Activated CD4-positive, CD25-positive, alpha-beta regulatory T cell treated with anti-CD3 and anti-CD28 coated beads, Interleukin-2, amount 50 U/mL, for 24 hours (primary cell): ENCODE measurements at regions not wholly inside any gene's neighbourhood (a gene's known extent, or its start where the extent isn't known, plus 50 kb on each side); places are given as distances from the start of the nearest gene placed in this dataset.
"Not testable (repeated sequence)": the region's sequence is repeated elsewhere in the genome, so short reads cannot be mapped to it uniquely, and the experiment has no call there.

Experiments used
- ATAC-seq, 2 donors: fragments of 150-1000 bp; cut with Tn5 transposase; one replicate each; pipeline ENCODE4 v1.10.0; 2021; ENCODE audit warnings: mild to moderate bottlenecking in 1 of 2, moderate library complexity in 1 of 2

DNA sequence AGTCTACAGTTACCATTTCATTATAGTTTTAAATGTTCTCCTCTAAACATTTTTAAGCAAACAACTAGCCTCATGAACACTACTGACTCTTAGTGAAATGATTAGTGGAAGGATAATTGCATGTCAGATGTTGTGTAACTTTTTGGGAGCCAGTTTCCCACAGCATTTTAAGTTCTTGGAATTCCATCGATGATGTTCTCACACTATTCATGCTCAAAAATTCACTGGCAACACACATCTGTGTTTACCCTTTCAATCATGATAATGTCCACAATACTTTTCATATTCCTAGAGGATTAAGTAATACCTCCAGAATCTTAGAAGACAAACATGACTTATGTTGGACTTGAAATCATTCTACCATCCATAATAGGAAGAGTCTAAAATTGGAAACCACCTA is 678.1 kb upstream of the ID4 start:
- no peak for ATAC-seq

- no peak for ATAC-seq
Observed at GRCh38 chr6:19159561-19159960, 677.6 kb upstream of the ID4 start.

DNA sequence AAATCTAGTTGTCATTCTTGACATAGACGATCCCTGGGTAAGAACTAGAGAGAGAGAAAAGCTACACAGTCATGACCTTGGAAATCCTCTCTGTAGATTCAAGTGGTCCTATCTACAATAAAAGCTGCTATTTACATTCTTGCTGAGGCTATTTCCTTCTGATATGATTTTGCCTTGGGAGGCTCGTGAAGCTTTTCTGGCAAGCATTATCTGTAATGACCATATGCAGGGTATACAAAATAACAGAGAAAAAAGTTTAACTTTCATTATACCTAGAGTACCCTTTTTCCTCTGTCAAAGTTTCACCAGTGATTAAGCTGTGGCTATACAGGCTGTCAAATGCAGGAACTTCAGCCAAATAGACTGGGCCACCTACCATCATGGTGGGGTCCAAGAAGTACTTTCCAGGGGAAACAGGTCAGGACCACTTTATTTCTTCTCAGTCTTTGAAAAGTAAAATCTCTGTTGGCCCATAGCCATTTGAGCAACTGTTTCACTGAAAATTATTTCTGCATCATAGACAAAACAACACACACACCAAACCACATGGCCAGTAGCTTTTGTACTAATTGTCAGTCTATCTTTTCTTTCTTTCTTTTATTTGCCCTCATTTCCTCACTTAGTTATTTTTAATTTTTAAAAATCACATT is 677.0 kb upstream of the ID4 start:
- ATAC-seq = no peak

GRCh38 chr6:19167251-19167650 is 669.9 kb upstream of the ID4 start:
- ATAC-seq = no peak

DNA sequence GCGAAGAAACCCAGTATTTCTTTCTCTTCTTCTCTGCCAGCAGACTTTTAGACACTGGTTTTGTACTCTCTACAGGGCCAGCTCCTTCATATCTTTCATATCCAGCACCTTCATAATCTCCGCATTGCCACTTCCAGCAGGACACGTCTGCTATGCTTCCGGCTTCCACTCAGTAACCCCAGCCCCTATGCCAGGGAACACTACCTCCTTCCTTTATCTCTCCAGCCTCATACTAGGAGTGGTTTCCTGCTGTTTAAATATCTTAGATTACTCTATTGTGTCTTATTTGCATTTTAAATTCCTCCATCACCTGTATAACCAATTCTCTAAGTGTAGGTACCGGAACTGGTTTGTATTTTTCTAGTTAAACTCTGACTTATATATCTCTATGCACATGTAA is 667.8 kb upstream of the ID4 start:
- ATAC-seq = no peak

GRCh38 chr6:19175023-19175422 is 662.1 kb upstream of the ID4 start:
- ATAC-seq = no peak

- ATAC-seq = no peak
Observed at GRCh38 chr6:19180348-19181072, 656.7 kb upstream of the ID4 start.

- no peak for ATAC-seq
Observed at GRCh38 chr6:19181211-19181610, 656.0 kb upstream of the ID4 start.

DNA sequence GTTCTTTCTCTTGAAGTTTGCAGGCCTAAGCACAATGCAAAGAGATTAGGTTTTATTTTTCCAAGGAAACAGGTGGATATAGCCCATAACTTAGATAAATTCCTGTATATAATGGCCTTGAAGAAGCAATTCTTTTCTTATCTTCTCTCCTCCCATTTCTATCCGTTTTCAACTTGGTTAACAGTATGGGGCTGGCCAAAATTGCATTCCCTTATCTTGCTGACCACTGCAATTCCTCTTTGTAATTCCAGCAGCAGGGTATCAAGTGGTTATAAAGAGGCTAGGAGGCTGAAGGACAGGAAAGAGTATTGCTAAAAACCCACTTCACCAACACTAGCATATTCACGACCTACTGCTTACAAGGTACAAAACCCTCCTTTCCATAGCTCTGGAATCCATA is 643.5 kb upstream of the ID4 start:
- ATAC-seq = no peak

GRCh38 chr6:19204445-19204844 is 632.7 kb upstream of the ID4 start:
- ATAC-seq = no peak

DNA sequence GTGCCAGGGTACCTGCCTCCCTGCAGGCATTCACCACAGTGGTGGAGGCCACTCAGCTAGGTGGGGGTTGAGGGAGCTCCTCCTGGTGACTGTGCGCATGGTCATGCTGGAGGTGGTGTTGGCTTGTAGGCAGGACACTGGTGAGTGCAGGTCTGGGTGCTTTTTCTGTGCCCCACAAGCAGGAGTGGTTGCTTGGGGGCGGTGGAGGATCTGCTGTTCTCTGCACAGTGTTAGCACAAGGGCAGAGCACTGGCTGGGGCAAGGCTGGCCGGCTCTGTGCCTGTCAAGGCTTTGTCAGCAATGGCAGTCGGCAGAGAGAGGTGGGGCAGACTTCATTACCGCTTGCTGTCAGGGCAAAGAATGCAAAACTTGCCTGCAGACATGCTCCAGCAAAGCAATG is 632.1 kb upstream of the ID4 start:
- no peak for ATAC-seq

DNA sequence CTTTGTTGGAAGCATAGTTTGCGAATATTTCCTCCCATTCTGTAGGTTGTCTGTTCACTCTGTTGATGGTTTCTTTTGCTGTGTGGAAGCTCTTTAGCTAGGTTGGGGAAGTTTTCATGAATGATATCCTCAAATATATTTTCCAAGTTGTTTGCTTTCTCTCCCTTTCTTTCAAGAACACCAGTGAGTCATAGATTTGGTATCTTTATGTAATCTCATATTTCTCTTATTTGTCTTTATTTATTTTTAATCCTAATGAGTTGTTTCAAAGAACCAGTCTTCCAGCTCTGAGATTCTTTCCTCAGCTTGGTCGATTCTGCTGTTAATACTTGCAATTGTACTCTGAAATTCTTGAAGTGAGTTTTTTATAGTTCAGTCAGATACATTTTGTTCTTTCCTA is 628.0 kb upstream of the ID4 start:
- ATAC-seq = no peak

DNA sequence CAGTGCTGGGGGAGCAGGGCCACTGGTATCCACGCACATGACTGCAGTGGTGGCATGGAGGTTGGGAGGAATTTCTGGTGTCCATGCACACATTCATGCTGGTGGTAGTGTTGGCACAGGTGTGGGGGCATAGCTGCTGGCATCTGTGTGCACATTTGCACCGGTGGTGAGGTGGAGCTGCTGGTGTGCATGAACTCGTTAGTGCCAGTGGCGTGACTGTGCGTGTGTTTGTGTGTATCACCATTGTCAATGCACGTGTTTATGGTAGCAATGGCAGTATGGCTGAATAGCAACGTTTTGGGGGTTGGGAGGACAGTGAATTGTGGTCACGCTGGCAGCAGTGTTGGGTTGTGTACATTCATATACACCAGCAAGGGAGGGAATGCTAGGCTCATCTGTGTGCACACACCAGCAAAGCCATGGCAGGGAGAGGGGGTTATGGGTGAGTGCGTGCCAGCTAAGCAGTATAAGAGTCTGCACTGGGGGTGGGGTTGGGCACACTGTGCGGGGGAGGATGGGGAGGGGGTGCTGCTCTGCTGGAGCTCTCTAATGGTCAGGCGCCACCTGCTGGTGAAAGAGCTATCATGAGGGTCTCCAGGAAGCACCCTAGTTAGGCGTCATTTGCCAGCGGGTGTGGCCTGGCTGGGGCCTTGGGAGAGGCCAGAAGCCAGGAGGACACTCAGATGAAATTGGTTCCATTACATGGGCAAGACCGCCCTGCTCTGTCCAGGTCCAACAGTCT is 626.1 kb upstream of the ID4 start:
- no peak for ATAC-seq

GRCh38 chr6:19214231-19214630 is 622.9 kb upstream of the ID4 start:
- no peak for ATAC-seq

DNA sequence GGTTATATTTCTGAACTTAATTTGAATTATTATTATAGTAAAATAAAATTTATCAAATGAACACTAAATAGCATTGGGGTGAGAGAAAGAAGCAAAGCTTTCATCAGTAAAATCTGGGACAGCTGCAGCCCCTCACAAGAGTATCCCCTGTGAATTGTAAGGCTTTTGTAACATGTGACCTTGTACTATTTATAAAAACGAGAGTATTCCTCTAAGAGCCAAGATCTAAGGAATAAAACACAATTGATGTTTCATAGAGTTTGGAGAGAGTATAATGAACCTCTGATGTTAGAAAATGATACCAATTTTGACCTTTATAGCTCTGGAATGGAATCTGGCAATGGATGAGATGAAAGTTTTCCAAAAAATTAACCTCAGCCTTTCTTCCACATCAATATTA is 617.2 kb upstream of the ID4 start:
- ATAC-seq = no peak

DNA sequence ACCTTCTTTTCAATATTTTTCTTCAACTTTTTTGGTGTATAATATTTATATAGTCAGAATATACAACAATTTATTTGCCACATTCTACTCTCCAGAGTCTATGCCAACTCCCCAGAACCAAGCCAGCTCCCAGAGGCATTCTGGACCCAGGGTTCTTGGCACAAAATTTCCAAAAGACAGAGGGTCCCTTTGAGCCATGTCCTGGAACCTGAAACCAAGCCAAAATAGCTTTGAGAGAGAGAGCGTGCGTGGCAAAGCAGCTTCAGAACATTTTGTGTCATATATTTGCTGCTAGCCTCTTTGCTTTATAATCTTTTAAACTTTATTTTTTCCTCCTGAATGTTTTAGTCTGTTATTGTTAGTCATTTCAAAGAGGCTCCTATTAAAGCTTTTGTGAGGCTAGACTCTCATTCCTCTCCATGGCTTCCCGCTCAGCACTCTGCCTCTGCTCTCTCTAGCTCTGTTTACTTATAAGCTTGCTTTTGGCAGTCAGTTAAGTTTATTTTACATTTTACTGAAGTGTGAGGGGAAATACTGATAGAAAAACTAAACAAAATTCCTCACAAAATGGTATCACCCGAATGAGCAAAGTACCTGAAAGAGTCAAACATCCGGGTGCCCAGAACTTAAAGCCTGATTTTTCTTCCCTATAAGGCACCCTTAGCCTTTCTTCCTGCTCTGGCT is 605.1 kb upstream of the ID4 start:
- no peak for ATAC-seq

- ATAC-seq = no peak
Observed at GRCh38 chr6:19245656-19246055, 591.5 kb upstream of the ID4 start.

GRCh38 chr6:19247181-19247580 is 590.0 kb upstream of the ID4 start:
- not testable (repeated sequence) for ATAC-seq

DNA sequence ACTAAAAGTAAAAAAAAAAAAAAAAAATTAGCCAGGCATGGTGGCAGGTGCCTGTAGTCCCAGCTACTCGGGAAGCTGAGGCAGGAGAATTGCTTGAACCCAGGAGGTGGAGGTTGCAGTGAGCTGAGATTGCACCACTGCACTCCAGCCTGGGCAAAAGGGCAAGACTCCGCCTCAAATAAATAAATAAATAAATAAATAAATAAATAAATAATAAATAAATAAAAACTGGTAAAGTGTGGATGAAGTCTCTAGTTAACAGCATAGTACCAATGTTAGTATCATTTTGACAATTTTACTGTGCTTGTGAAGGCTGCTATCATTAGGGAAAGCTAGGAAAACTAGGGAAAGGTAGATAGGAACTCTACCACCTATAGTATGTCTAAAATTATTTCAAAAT is 581.0 kb upstream of the ID4 start:
- ATAC-seq = not testable (repeated sequence)

- ATAC-seq = no peak
Observed at GRCh38 chr6:19261642-19262041, 575.5 kb upstream of the ID4 start.

GRCh38 chr6:19268117-19268516 is 569.1 kb upstream of the ID4 start:
- no peak for ATAC-seq

GRCh38 chr6:19268718-19269117 is 568.5 kb upstream of the ID4 start:
- ATAC-seq = no peak

DNA sequence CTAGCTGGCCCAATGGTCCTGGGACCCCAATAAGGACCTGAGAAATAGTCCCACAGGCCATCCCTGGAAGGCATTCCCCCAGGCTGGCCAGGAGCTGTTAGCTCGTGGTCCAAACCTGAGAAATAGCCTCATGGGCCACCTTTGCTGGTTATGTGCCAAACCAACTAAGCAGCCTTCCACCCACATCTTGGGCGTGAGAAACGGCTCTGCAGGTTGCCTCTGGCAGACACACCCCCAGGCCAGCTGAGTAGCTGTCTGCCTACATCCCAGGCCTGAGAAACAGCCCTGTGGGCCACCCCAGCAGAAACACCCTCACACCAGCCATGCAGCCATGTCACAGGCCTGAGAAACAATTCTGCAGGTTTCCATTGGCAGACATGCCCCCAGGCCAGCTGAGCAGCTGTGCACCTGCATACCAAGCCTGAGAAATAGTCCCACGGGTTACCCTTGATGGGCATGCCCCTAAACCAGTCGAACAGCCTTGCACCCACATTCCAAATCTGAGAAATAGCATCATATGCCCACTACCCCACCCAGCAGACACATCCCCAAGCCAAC is 567.8 kb upstream of the ID4 start:
- no peak for ATAC-seq
